HUES64 (cell line): ENCODE measurements at regions not wholly inside any gene's neighbourhood (a gene's known extent, or its start where the extent isn't known, plus 50 kb on each side); places are given as distances from the start of the nearest gene placed in this dataset.

Experiments
- H3K27ac ChIP-seq: 2 replicates; pipeline ENCODE4 v1.7.0; 2013; ENCODE audit warnings: low read depth, low read length, inconsistent platforms
- H3K27me3 ChIP-seq: 2 replicates; pipeline ENCODE4 v1.6.1; 2013; ENCODE audit warnings: mild to moderate bottlenecking, low read length; ENCODE audit not compliant: insufficient read depth
- H3K36me3 ChIP-seq: 2 replicates; pipeline ENCODE4 v1.6.1; 2013; ENCODE audit warnings: mild to moderate bottlenecking, low read length; ENCODE audit not compliant: insufficient read depth
- H3K4me1 ChIP-seq: 2 replicates; pipeline ENCODE4 v1.6.1; 2013; ENCODE audit warnings: mild to moderate bottlenecking, low read length, moderate library complexity; ENCODE audit not compliant: insufficient read depth
- H3K4me3 ChIP-seq: 2 replicates; pipeline ENCODE4 v1.5.1; 2013; ENCODE audit warnings: mild to moderate bottlenecking, low read length, moderate library complexity
- H3K9ac ChIP-seq: 2 replicates; pipeline ENCODE4 v1.6.1; 2013; ENCODE audit warnings: mild to moderate bottlenecking, low read depth, low read length
- H3K9me3 ChIP-seq: 2 replicates; pipeline ENCODE4 v1.6.1; 2013; ENCODE audit warnings: low read depth, low read length; ENCODE audit not compliant: insufficient read depth
- WGBS: fragments of 150-250, 120-280 bp; methylation state at CpG from one replicate; pipeline ENCODE4 v1.1.7; 2013; ENCODE audit warnings: missing lambda C conversion rate; 5-methylcytosine and 5-hydroxymethylcytosine counted together

DNA sequence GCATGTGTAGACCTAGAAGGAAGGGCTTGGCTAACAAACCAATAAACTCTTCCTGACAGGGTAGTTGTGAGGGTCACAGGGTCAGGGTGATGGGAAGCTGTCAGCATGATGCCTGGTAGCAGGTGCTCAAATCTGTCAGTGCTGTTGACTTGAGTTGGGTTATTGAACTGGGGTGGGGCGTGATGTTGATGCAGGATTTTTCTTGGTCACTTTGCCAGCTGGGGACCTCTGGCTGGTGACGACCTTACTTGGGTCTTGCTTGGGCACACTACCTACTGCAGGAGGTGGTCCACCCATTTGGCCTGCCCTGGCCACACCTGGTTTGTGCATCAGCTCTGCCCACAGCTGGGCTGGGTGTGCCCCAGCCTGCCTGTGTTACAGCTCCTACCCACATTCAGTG, 624.4 kb downstream of the PTPRU start:
- no peak overlapping the region for H3K27ac ChIP-seq
- no peak overlapping the region for H3K4me3 ChIP-seq
- no peaks in the 10 kb centered on the region for H3K27me3 ChIP-seq
- H3K36me3 ChIP-seq = no peaks in the 10 kb centered on the region
- no peak overlapping the region for H3K9ac ChIP-seq
- peaks cover 24% of the 10 kb centered on the region for H3K9me3 ChIP-seq
- H3K4me1 ChIP-seq = no peaks in the 10 kb centered on the region
- WGBS = 91% methylated on average over 2 of the region's 2 CpGs

DNA sequence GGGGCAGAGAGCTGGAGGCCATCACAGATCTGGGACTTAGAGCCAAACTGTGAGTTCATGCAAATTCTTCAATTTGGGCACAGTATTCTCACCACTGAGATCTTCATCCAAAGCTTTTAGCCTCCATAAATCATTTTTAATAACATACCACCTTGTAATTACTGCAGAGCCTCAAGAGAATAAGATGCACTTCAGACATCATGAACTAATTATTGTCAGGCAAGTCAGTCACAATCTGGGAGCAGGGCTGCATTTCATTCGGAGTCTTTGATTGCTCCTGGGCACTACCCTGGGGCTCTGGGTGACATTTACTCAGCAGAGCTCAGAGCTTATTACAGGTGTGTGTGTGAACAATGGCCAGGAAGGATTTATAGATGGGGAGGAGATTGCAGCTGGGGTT, 623.7 kb downstream of the PTPRU start:
- 98% methylated on average over 1 of the region's 1 CpG for WGBS
- H3K4me1 ChIP-seq = no peaks in the 10 kb centered on the region
- H3K9me3 ChIP-seq = peaks cover 24% of the 10 kb centered on the region
- no peak overlapping the region for H3K4me3 ChIP-seq
- H3K27me3 ChIP-seq = no peaks in the 10 kb centered on the region
- H3K27ac ChIP-seq = no peak overlapping the region
- H3K36me3 ChIP-seq = no peaks in the 10 kb centered on the region
- no peak overlapping the region for H3K9ac ChIP-seq

DNA sequence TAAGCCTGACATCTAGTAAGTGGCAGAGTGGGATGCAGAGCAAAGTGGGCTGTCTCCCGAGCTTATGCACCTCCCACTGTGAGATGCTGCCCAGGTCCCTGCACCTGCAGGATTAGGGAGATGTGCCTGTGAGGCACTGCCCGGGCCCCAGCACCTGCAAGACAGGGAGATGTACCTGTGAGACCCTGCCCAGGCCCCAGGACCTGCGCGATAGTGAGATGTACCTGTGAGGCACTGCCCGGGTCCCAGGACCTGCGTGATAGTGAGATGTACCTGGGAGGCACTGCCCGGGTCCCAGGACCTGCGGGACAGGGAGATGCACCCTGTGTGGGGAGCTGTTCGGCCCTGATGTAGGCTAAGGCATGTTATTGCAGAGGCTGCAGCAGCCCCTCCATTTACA, 622.8 kb downstream of the PTPRU start:
- peaks cover 24% of the 10 kb centered on the region for H3K9me3 ChIP-seq
- H3K9ac ChIP-seq = no peak overlapping the region
- no peak overlapping the region for H3K27ac ChIP-seq
- 92% methylated on average over 9 of the region's 9 CpGs for WGBS
- H3K4me1 ChIP-seq = no peaks in the 10 kb centered on the region
- H3K27me3 ChIP-seq = no peaks in the 10 kb centered on the region
- H3K36me3 ChIP-seq = no peaks in the 10 kb centered on the region
- H3K4me3 ChIP-seq = no peak overlapping the region

GRCh38 chr1:29858646-29859045, 622.3 kb downstream of the PTPRU start:
- H3K27me3 ChIP-seq = no peaks in the 10 kb centered on the region
- WGBS = 71% methylated on average over 5 of the region's 6 CpGs
- peaks cover 24% of the 10 kb centered on the region for H3K9me3 ChIP-seq
- H3K9ac ChIP-seq = no peak overlapping the region
- H3K4me1 ChIP-seq = no peaks in the 10 kb centered on the region
- no peaks in the 10 kb centered on the region for H3K36me3 ChIP-seq
- H3K27ac ChIP-seq = no peak overlapping the region
- no peak overlapping the region for H3K4me3 ChIP-seq

GRCh38 chr1:29856340-29857114, 620.2 kb downstream of the PTPRU start:
- H3K9me3 ChIP-seq = peaks cover 17% of the 10 kb centered on the region
- no peaks in the 10 kb centered on the region for H3K27me3 ChIP-seq
- H3K36me3 ChIP-seq = no peaks in the 10 kb centered on the region
- no peaks in the 10 kb centered on the region for H3K4me1 ChIP-seq
- H3K9ac ChIP-seq = no peak overlapping the region
- H3K4me3 ChIP-seq = no peak overlapping the region
- no peak overlapping the region for H3K27ac ChIP-seq
- 82% methylated on average over 12 of the region's 12 CpGs for WGBS

DNA sequence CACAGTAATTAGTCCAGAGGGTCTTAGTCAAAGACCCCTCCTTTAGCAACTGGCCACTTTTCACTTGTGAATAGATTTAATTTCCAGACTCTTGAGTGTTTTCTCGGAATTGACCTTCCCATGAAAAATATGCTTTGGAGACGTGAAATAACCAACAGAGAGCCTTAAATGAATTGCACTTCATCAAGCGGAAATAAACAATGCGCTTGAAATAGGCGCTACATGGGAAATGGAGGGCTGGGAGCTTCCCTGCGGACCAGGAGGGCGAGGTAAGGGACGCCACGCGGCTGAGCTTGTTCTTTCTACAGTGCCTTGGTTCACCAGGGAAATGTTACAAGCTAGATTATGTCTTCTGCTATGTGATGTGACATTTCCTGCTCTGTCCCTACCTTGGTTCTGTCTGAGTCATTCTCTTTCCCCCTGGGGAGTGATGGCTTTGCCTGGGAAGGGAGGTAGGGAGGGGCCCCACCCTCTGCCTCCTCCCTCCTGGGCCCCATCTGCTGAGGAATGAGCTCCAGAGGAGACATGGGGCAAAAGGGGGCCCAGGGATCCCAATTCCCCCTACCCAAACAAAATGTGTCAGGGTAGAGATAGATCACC, 619.3 kb downstream of the PTPRU start:
- no peak overlapping the region for H3K27ac ChIP-seq
- H3K36me3 ChIP-seq = no peaks in the 10 kb centered on the region
- H3K4me1 ChIP-seq = no peaks in the 10 kb centered on the region
- no peak overlapping the region for H3K9ac ChIP-seq
- H3K27me3 ChIP-seq = no peaks in the 10 kb centered on the region
- no peak overlapping the region for H3K4me3 ChIP-seq
- 89% methylated on average over 10 of the region's 10 CpGs for WGBS
- H3K9me3 ChIP-seq = peaks cover 8% of the 10 kb centered on the region; the same call in 1 of the 2 replicates

DNA sequence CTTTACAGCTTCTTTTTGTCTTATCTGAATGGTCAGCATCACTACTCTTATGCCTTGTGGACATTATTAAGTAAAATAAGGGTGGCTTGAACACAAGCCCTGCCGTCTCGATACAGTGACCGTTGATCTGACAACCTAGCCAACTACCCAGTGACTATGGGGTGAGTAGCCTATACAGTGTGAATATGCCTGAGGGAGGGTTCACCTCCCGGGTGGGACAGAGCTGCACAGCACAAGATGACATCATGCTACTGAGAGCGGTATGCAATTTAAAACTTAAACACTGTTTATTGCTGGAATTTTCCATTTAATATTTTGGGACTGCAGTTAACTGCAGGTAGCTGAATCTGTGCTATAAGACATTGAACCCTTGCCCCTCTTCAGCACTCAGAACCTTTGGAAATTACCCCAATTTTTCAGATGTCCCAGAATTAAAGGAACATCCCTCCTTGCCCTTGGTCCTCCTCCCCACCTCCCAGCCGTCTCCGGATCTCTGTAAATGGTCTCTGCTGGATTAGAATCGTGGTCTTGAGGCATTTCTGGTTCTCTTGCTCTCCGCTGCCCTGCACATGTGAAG, 618.5 kb downstream of the PTPRU start:
- WGBS = 83% methylated on average over 9 of the region's 9 CpGs
- no peaks in the 10 kb centered on the region for H3K27me3 ChIP-seq

GRCh38 chr1:29853716-29854330, 617.5 kb downstream of the PTPRU start:
- Histone ChIP-seq H3K9me3 (no peaks in the 10 kb centered on the region), H3K4me1 (no peaks in the 10 kb centered on the region), H3K27ac (no peak overlapping the region), H3K4me3 (no peak overlapping the region), H3K36me3 (no peaks in the 10 kb centered on the region), H3K9ac (no peak overlapping the region), H3K27me3 (no peaks in the 10 kb centered on the region)
- WGBS = 91% methylated on average over 10 of the region's 10 CpGs

More for the DNA sequence above, 618.5 kb downstream of the PTPRU start:
- Histone ChIP-seq H3K27ac (no peak overlapping the region), H3K9ac (no peak overlapping the region), H3K36me3 (no peaks in the 10 kb centered on the region), H3K4me1 (no peaks in the 10 kb centered on the region), H3K4me3 (no peak overlapping the region), H3K9me3 (no peaks in the 10 kb centered on the region)

DNA sequence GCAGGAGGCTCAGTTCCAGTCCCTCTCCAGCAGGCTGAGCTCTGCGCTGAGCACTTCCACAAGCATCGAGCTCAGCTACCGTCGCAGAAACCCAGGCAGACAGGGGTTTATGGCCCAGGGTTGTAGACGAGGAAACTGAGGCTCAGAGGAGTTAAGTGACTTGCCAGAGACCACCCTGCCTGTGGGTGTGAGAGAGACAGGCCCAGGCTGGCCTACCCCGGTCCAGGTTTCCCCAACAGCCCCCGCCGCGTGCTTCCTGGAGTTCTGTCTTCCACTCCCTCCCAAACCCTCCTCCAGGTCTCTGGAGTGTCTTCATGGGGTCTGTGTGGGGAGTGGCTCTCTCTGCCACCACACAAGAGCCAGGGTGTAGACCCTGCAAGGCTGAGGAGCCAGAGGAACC, 615.9 kb downstream of the PTPRU start:
- Histone ChIP-seq H3K27me3 (no peaks in the 10 kb centered on the region), H3K27ac (no peak overlapping the region), H3K36me3 (no peaks in the 10 kb centered on the region), H3K9me3 (no peaks in the 10 kb centered on the region), H3K4me3 (no peak overlapping the region), H3K4me1 (no peaks in the 10 kb centered on the region), H3K9ac (no peak overlapping the region)
- 85% methylated on average over 9 of the region's 9 CpGs for WGBS

DNA sequence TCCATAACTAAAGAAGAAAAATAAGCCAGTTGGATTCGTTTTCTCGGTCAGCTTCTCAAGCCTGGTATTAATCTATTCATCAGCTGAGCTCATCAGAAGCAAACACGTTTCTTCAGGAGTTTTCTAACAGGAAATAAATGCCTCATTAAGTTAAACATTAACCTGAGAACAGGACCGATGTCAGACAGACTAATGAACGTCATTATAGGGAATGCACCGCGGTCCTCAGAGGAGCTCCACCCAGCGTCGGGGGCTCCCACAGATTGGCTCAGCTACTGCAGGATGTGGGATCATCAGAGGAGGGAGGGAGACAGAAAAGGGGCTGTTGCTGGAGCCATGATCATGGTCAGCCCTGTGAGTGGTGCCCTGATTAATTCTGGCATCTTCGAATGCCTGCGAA, 615.4 kb downstream of the PTPRU start:
- 81% methylated on average over 11 of the region's 11 CpGs for WGBS
- H3K9ac ChIP-seq = no peak overlapping the region
- H3K27ac ChIP-seq = no peak overlapping the region
- no peak overlapping the region for H3K4me3 ChIP-seq
- no peaks in the 10 kb centered on the region for H3K9me3 ChIP-seq
- no peaks in the 10 kb centered on the region for H3K27me3 ChIP-seq
- no peaks in the 10 kb centered on the region for H3K4me1 ChIP-seq
- no peaks in the 10 kb centered on the region for H3K36me3 ChIP-seq

- H3K9ac ChIP-seq = no peak overlapping the region
- no peak overlapping the region for H3K4me3 ChIP-seq
- no peaks in the 10 kb centered on the region for H3K36me3 ChIP-seq
- WGBS = 91% methylated on average over 14 of the region's 14 CpGs
- no peaks in the 10 kb centered on the region for H3K27me3 ChIP-seq
- no peaks in the 10 kb centered on the region for H3K9me3 ChIP-seq
- no peak overlapping the region for H3K27ac ChIP-seq
- H3K4me1 ChIP-seq = no peaks in the 10 kb centered on the region
These were observed 613.9 kb downstream of the PTPRU start for GRCh38 chr1:29849991-29850757.
